Endodermal cell (in vitro differentiated cells): ENCODE measurements at regions not wholly inside any gene's neighbourhood (a gene's known extent, or its start where the extent isn't known, plus 50 kb on each side); places are given as distances from the start of the nearest gene placed in this dataset.
"Not testable (repeated sequence)": the region's sequence is repeated elsewhere in the genome, so short reads cannot be mapped to it uniquely, and the experiment has no call there.

ENCODE experiments used
- DNase-seq: peaks from one replicate; pipeline ENCODE4 v3.0.0-alpha.2; 2017
- H3K27ac ChIP-seq: 2 replicates; pipeline ENCODE4 v1.5.1; 2013; ENCODE audit warnings: mild to moderate bottlenecking, low read depth, low read length, moderate library complexity
- H3K27me3 ChIP-seq: 2 replicates; pipeline ENCODE4 v1.6.1; 2013; ENCODE audit warnings: mild to moderate bottlenecking, low read length, moderate library complexity; ENCODE audit not compliant: insufficient read depth, control insufficient read depth, poor library complexity, severe bottlenecking
- H3K36me3 ChIP-seq: 2 replicates; pipeline ENCODE4 v1.7.0; 2013; ENCODE audit warnings: mild to moderate bottlenecking, low read length, moderate library complexity; ENCODE audit not compliant: control insufficient read depth, insufficient read depth
- H3K4me1 ChIP-seq: one replicate; pipeline ENCODE4 v1.7.0; 2013; ENCODE audit warnings: low read length; ENCODE audit not compliant: control insufficient read depth, insufficient read depth
- H3K4me3 ChIP-seq: 2 replicates; pipeline ENCODE4 v1.5.1; 2013; ENCODE audit warnings: mild to moderate bottlenecking, low read length, moderate library complexity
- H3K9ac ChIP-seq: 2 replicates; pipeline ENCODE4 v1.6.1; 2013; ENCODE audit warnings: mild to moderate bottlenecking, low read length, moderate library complexity; ENCODE audit not compliant: poor library complexity, severe bottlenecking; ENCODE audit errors: extremely low read depth
- H3K9me3 ChIP-seq: 2 replicates; pipeline ENCODE4 v1.6.1; 2013; ENCODE audit warnings: mild to moderate bottlenecking, low read length, moderate library complexity; ENCODE audit not compliant: control insufficient read depth
- H3K27ac Mint-ChIP-seq: 2 replicates; pipeline ENCODE4 v1.8.0; 2020; ENCODE audit warnings: mixed read lengths
- H3K27me3 Mint-ChIP-seq: 2 replicates; pipeline ENCODE4 v1.8.0; 2021; ENCODE audit warnings: mild to moderate bottlenecking, mixed read lengths; ENCODE audit not compliant: insufficient read depth
- H3K36me3 Mint-ChIP-seq: 2 replicates; pipeline ENCODE4 v1.8.0; 2020; ENCODE audit warnings: low read depth, mixed read lengths
- H3K4me1 Mint-ChIP-seq: 2 replicates; pipeline ENCODE4 v1.8.0; 2020; ENCODE audit warnings: mixed read lengths
- H3K4me3 Mint-ChIP-seq: 2 replicates; pipeline ENCODE4 v1.8.0; 2020; ENCODE audit warnings: mild to moderate bottlenecking, moderate library complexity, mixed read lengths
- H3K9me3 Mint-ChIP-seq: 2 replicates; pipeline ENCODE4 v1.8.0; 2020; ENCODE audit warnings: mild to moderate bottlenecking, mixed read lengths
- WGBS, 2 experiments: methylation state at CpG; one replicate each; pipeline versions ENCODE4 v1.1.5 to v1.1.7; 2013; ENCODE audit warnings: missing lambda C conversion rate in 2 of 2, mixed read lengths in 1 of 2; ENCODE audit not compliant: insufficient coverage in 1 of 2, insufficient read length in 1 of 2; 5-methylcytosine and 5-hydroxymethylcytosine counted together
- TF ChIP-seq, protein P1 (sequence below): fragments of 200-600 bp; sonication (generic); conservative IDR thresholded peaks from 2 replicates; pipeline ENCODE4 v1.5.0; 2021; ENCODE audit warnings: antibody characterized with exemption, mild to moderate bottlenecking

DNA sequence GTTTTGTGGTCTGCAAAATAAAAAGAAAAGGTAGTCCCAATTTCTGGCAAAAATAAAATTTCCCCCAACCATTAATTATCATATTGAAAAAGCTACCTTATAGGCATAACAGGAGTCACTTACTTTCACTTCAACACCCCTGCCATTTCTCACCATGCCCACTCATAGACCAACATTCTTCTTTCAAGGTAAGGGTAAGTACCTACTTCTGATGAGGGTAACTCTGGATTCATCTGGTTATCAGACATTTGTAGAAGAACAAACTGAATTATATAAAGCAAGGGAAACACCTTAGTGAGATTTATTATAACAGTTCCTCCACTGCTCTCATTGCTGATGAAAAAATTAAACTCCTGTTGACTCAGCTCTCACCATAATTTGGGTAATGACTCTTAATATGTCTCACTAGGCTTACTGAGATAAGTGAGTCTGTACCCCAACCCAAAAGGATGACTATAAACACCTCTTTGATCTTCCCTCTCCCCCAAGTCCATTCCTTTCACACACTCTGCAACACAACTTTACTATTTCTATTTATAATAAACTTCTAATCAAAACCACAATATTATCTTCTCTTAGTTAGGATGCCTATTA, 287.6 kb downstream of the KDM5D start:
- H3K9me3 Mint-ChIP-seq, result no peaks in the 10 kb centered on the region
- no peak overlapping the region for H3K4me3 Mint-ChIP-seq
- TF ChIP-seq, protein P1, sequence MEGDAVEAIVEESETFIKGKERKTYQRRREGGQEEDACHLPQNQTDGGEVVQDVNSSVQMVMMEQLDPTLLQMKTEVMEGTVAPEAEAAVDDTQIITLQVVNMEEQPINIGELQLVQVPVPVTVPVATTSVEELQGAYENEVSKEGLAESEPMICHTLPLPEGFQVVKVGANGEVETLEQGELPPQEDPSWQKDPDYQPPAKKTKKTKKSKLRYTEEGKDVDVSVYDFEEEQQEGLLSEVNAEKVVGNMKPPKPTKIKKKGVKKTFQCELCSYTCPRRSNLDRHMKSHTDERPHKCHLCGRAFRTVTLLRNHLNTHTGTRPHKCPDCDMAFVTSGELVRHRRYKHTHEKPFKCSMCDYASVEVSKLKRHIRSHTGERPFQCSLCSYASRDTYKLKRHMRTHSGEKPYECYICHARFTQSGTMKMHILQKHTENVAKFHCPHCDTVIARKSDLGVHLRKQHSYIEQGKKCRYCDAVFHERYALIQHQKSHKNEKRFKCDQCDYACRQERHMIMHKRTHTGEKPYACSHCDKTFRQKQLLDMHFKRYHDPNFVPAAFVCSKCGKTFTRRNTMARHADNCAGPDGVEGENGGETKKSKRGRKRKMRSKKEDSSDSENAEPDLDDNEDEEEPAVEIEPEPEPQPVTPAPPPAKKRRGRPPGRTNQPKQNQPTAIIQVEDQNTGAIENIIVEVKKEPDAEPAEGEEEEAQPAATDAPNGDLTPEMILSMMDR, result no peak
- H3K4me1 Mint-ChIP-seq, result no peaks in the 10 kb centered on the region
- no peaks in the 10 kb centered on the region for H3K9me3 ChIP-seq
- no peaks in the 10 kb centered on the region for H3K27me3 ChIP-seq
- no peaks in the 10 kb centered on the region for H3K4me1 ChIP-seq
- DNase-seq, result no peak
- H3K36me3 ChIP-seq, result no peaks in the 10 kb centered on the region
- H3K9ac ChIP-seq, result no peak overlapping the region
- no peak overlapping the region for H3K27ac ChIP-seq
- no peak overlapping the region for H3K27ac Mint-ChIP-seq
- no peaks in the 10 kb centered on the region for H3K27me3 Mint-ChIP-seq
- H3K36me3 Mint-ChIP-seq, result no peaks in the 10 kb centered on the region
- no peak overlapping the region for H3K4me3 ChIP-seq

- Mint-ChIP-seq H3K4me3 (no peak overlapping the region), H3K9me3 (no peaks in the 10 kb centered on the region), H3K36me3 (no peaks in the 10 kb centered on the region), H3K27me3 (no peaks in the 10 kb centered on the region), H3K4me1 (no peaks in the 10 kb centered on the region), H3K27ac (no peak overlapping the region)
- Histone ChIP-seq H3K27ac (no peak overlapping the region), H3K9me3 (no peaks in the 10 kb centered on the region), H3K9ac (no peak overlapping the region), H3K27me3 (no peaks in the 10 kb centered on the region), H3K4me1 (peaks cover 2% of the 10 kb centered on the region), H3K36me3 (no peaks in the 10 kb centered on the region), H3K4me3 (no peak overlapping the region)
- no peak for DNase-seq
- TF ChIP-seq, protein P1, result no peak
- WGBS, 2 experiments, result 0% methylated on average over 2 of the region's 4 CpGs; no CpG with 5 or more reads in 1 of the 2 experiments
Observed at GRCh38 chrY:19433059-19433458, 311.5 kb downstream of the KDM5D start.

DNA sequence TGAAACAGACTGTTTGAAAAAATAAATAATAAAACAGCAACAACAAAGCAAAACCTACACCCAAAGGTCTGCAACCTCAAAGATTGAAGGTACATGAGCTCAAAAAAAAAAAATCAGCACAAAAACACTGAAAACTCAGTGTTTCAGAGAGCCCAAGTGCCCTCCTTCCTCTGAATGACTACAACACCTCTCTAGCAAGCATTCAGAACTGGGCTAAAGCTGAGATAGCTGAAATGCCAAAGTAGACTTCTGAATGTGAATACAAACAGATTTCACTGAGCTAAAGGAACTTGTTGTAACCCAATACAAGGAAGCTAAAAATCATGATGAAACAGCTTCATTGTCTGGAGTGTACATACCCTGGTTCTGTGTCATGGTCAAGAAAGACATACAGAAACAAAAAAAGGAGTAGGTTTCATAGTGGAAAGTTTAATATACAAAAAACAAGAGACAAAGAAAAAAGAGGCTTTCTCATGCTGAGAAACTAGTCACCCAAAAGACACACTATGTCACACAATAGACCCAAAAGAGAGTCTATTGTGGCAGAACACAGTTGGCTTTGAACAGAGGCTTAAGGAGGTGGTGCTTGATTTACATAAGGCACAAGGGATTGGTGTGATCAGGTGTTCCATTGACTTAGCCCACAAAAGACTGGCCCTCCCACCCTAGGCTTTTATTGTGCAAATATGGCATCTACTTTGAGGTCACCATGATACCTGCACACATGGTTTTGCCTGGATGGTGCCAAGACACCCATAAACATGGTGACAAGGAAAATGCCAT, 316.6 kb downstream of the KDM5D start:
- H3K27me3 ChIP-seq, result no peaks in the 10 kb centered on the region
- H3K9me3 ChIP-seq, result no peaks in the 10 kb centered on the region
- H3K27ac Mint-ChIP-seq, result no peak overlapping the region
- no peak for DNase-seq
- H3K4me3 ChIP-seq, result no peak overlapping the region
- H3K9ac ChIP-seq, result no peak overlapping the region
- peaks cover 2% of the 10 kb centered on the region for H3K4me1 ChIP-seq
- no peaks in the 10 kb centered on the region for H3K36me3 Mint-ChIP-seq
- H3K27me3 Mint-ChIP-seq, result no peaks in the 10 kb centered on the region
- no peaks in the 10 kb centered on the region for H3K4me1 Mint-ChIP-seq
- H3K4me3 Mint-ChIP-seq, result no peak overlapping the region
- H3K9me3 Mint-ChIP-seq, result no peaks in the 10 kb centered on the region
- H3K36me3 ChIP-seq, result no peaks in the 10 kb centered on the region
- no peak overlapping the region for H3K27ac ChIP-seq
- TF ChIP-seq, protein P1, result no peak

DNA sequence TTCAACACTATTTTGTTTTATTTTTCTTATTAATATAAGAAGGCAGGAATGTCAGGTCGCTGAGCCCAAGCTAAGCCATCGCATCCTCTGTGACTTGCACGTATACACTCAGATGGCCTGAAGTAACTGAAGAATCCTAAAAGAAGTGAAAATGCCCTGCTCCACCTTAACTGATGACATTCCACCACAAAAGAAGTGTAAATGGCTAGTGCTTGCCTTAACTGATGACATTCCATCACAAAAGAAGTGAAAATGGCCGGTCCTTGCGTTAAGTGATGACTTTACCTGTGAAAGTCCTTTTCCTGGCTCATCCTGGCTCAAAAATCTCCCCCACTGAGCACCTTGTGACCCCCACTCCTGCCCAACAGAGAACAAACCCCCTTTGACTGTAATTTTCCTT, 317.3 kb downstream of the KDM5D start:
- H3K27ac ChIP-seq, H3K4me1 ChIP-seq, DNase-seq: not testable (repeated sequence)

More for the DNA sequence above, 317.3 kb downstream of the KDM5D start:
- H3K27ac Mint-ChIP-seq, H3K4me3 ChIP-seq, H3K27me3 Mint-ChIP-seq, H3K9ac ChIP-seq, H3K36me3 Mint-ChIP-seq, H3K4me1 Mint-ChIP-seq, H3K9me3 Mint-ChIP-seq, H3K36me3 ChIP-seq, H3K4me3 Mint-ChIP-seq, H3K9me3 ChIP-seq, H3K27me3 ChIP-seq: not testable (repeated sequence)
- 60 to 61% methylated on average over 1 to 5 of the region's 5 CpGs for WGBS, 2 experiments
